ENCODE measurements at regions not wholly inside any gene's neighbourhood (a gene's known extent, or its start where the extent isn't known, plus 50 kb on each side); places are given as distances from the start of the nearest gene placed in this dataset.
"Not testable (repeated sequence)": the region's sequence is repeated elsewhere in the genome, so short reads cannot be mapped to it uniquely, and the experiment has no call there.

- H2AFZ ChIP-seq (ENCODE audit: low read depth, low read length); H3K9me3 ChIP-seq (ENCODE audit: control insufficient read depth, low read length); H4K8ac ChIP-seq (ENCODE audit: low read length); H3K79me1 ChIP-seq (replicated peaks; ENCODE audit: low read length, poor library complexity, severe bottlenecking); H2BK120ac ChIP-seq (ENCODE audit: low read depth, low read length); H2AK5ac ChIP-seq (ENCODE audit: low read length, severe bottlenecking); H2BK15ac ChIP-seq (ENCODE audit: low read depth, poor library complexity, severe bottlenecking); H3K4ac ChIP-seq (ENCODE audit: low read depth in 1 of 2, low read length in 2 of 2); DNase-seq; H3K27ac ChIP-seq (ENCODE audit: low read length, poor library complexity, severe bottlenecking); H3K36me3 ChIP-seq (ENCODE audit: control insufficient read depth in 1 of 2, insufficient read depth in 2 of 2, low read depth in 1 of 2, low read length in 2 of 2); H3K14ac ChIP-seq (ENCODE audit: low read length in 2 of 2); H3K23ac ChIP-seq (ENCODE audit: low read length in 2 of 2); H3K18ac ChIP-seq (ENCODE audit: low read depth in 1 of 2, low read length in 2 of 2); H4K91ac ChIP-seq (ENCODE audit: low read length); H3K4me2 ChIP-seq (ENCODE audit: low read length, poor library complexity, severe bottlenecking); H3K9ac ChIP-seq (ENCODE audit: low read length); H3K4me3 ChIP-seq (ENCODE audit: insufficient read depth in 1 of 2, low read depth in 1 of 2, low read length in 2 of 2); H2BK5ac ChIP-seq (ENCODE audit: low read depth, low read length, poor library complexity, severe bottlenecking): not testable (repeated sequence)
- H2BK12ac ChIP-seq (ENCODE audit: low read length in 2 of 2) = peak overlapping the region in 1 of 2 experiments; percentile 50
- H3K4me1 ChIP-seq (ENCODE audit: control insufficient read depth, insufficient read depth, low read depth, low read length) = peaks cover 70% of the 10 kb centered on the region
- H3K27me3 ChIP-seq (ENCODE audit: control insufficient read depth in 1 of 2, insufficient read depth in 1 of 2, low read length in 2 of 2) = peaks cover 0 to 34% of the 10 kb centered on the region in 2 experiments
- 94% methylated on average over 3 of the region's 7 CpGs for whole genome bisulfite sequencing
Observed at GRCh38 chr9:134550081-134550480, 91.5 kb upstream of the COL5A1 start.

DNA sequence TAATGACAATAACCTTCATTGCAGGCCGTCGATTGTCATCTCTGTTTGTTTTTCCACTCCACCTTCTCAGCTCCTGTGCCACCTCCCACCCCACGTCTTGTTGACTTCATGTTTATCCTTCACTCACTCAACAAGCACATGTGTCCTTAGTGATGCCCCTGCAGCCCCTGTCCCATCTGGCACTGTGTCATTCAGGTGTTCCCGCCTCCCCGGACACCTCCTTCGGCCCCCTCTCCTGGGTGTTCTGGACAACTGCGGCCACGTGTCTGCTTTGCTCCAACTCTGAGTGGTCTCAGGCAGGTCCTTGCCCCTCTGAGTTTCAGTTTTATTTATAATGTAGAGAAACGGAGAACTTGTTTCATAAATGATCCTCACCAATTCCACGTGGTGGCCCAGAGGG lies 91.0 kb upstream of the COL5A1 start:
- Histone ChIP-seq H3K4ac (ENCODE audit: low read depth in 1 of 2, low read length in 2 of 2) (peak overlapping the region; percentile 18 to 45), H3K27me3 (ENCODE audit: control insufficient read depth in 1 of 2, insufficient read depth in 1 of 2, low read length in 2 of 2) (peaks cover 0 to 34% of the 10 kb centered on the region in 2 experiments), H2AFZ (ENCODE audit: low read depth, low read length) (no peak overlapping the region), H3K4me3 (ENCODE audit: insufficient read depth in 1 of 2, low read depth in 1 of 2, low read length in 2 of 2) (no peak overlapping the region), H3K4me2 (ENCODE audit: low read length, poor library complexity, severe bottlenecking) (no peak overlapping the region), H2BK15ac (ENCODE audit: low read depth, poor library complexity, severe bottlenecking) (peak overlapping the region; percentile 58), H3K27ac (ENCODE audit: low read length, poor library complexity, severe bottlenecking) (no peak overlapping the region), H4K91ac (ENCODE audit: low read length) (peak overlapping the region; percentile 90), H3K18ac (ENCODE audit: low read depth in 1 of 2, low read length in 2 of 2) (peak overlapping the region; percentile 85), H2BK5ac (ENCODE audit: low read depth, low read length, poor library complexity, severe bottlenecking) (no peak overlapping the region), H3K9ac (ENCODE audit: low read length) (no peak overlapping the region), H3K4me1 (ENCODE audit: control insufficient read depth, insufficient read depth, low read depth, low read length) (peaks cover 70% of the 10 kb centered on the region), H3K9me3 (ENCODE audit: control insufficient read depth, low read length) (no peaks in the 10 kb centered on the region), H2AK5ac (ENCODE audit: low read length, severe bottlenecking) (peak overlapping the region; percentile 37), H2BK12ac (ENCODE audit: low read length in 2 of 2) (peak overlapping the region; percentile 19 to 97), H3K79me1 (replicated peaks; ENCODE audit: low read length, poor library complexity, severe bottlenecking) (no peaks in the 10 kb centered on the region), H2BK120ac (ENCODE audit: low read depth, low read length) (peak overlapping the region; percentile 95), H3K14ac (ENCODE audit: low read length in 2 of 2) (peak overlapping the region in 1 of 2 experiments; percentile 0), H3K23ac (ENCODE audit: low read length in 2 of 2) (no peak overlapping the region), H4K8ac (ENCODE audit: low read length) (no peak overlapping the region), H3K36me3 (ENCODE audit: control insufficient read depth in 1 of 2, insufficient read depth in 2 of 2, low read depth in 1 of 2, low read length in 2 of 2) (no peaks in the 10 kb centered on the region)
- WGBS = 89% methylated on average over 10 of the region's 10 CpGs
- DNase-seq = no peak

GRCh38 chr9:134551176-134551575 lies 90.4 kb upstream of the COL5A1 start:
- 94% methylated on average over 23 of the region's 23 CpGs for WGBS

GRCh38 chr9:134551644-134552348 lies 89.8 kb upstream of the COL5A1 start:
- H3K23ac ChIP-seq (ENCODE audit: low read length in 2 of 2) = no peak overlapping the region
- 6% methylated on average over 23 of the region's 24 CpGs for WGBS
- H3K4ac ChIP-seq (ENCODE audit: low read depth in 1 of 2, low read length in 2 of 2) = peak overlapping the region; percentile 18 to 45
- no peak overlapping the region for H3K9ac ChIP-seq (ENCODE audit: low read length)
- H4K8ac ChIP-seq (ENCODE audit: low read length) = peak overlapping the region; percentile 90
- H3K27me3 ChIP-seq (ENCODE audit: control insufficient read depth in 1 of 2, insufficient read depth in 1 of 2, low read length in 2 of 2) = peaks cover 0 to 34% of the 10 kb centered on the region in 2 experiments
- no peak overlapping the region for H3K14ac ChIP-seq (ENCODE audit: low read length in 2 of 2)
- H2AK5ac ChIP-seq (ENCODE audit: low read length, severe bottlenecking) = peak overlapping the region; percentile 99
- no peaks in the 10 kb centered on the region for H3K36me3 ChIP-seq (ENCODE audit: control insufficient read depth in 1 of 2, insufficient read depth in 2 of 2, low read depth in 1 of 2, low read length in 2 of 2)
- H3K4me2 ChIP-seq (ENCODE audit: low read length, poor library complexity, severe bottlenecking) = no peak overlapping the region
- H3K18ac ChIP-seq (ENCODE audit: low read depth in 1 of 2, low read length in 2 of 2) = peak overlapping the region; percentile 70 to 99
- peak overlapping the region; percentile 70 for H2BK15ac ChIP-seq (ENCODE audit: low read depth, poor library complexity, severe bottlenecking)
- H2BK5ac ChIP-seq (ENCODE audit: low read depth, low read length, poor library complexity, severe bottlenecking) = peak overlapping the region; percentile 95
- H4K91ac ChIP-seq (ENCODE audit: low read length) = peak overlapping the region; percentile 100
- no peaks in the 10 kb centered on the region for H3K79me1 ChIP-seq (replicated peaks; ENCODE audit: low read length, poor library complexity, severe bottlenecking)
- no peaks in the 10 kb centered on the region for H3K9me3 ChIP-seq (ENCODE audit: control insufficient read depth, low read length)
- H3K27ac ChIP-seq (ENCODE audit: low read length, poor library complexity, severe bottlenecking) = peak overlapping the region; percentile 91
- DNase-seq = peak; percentile 98
- H2AFZ ChIP-seq (ENCODE audit: low read depth, low read length) = no peak overlapping the region
- H3K4me1 ChIP-seq (ENCODE audit: control insufficient read depth, insufficient read depth, low read depth, low read length) = peaks cover 72% of the 10 kb centered on the region
- peak overlapping the region; percentile 91 to 98 for H2BK12ac ChIP-seq (ENCODE audit: low read length in 2 of 2)
- H3K4me3 ChIP-seq (ENCODE audit: insufficient read depth in 1 of 2, low read depth in 1 of 2, low read length in 2 of 2) = peak overlapping the region in 1 of 2 experiments; percentile 3
- H2BK120ac ChIP-seq (ENCODE audit: low read depth, low read length) = peak overlapping the region; percentile 95

More at GRCh38 chr9:134551176-134551575, 90.4 kb upstream of the COL5A1 start:
- Histone ChIP-seq H3K79me1 (replicated peaks; ENCODE audit: low read length, poor library complexity, severe bottlenecking) (no peaks in the 10 kb centered on the region), H3K27me3 (ENCODE audit: control insufficient read depth in 1 of 2, insufficient read depth in 1 of 2, low read length in 2 of 2) (peaks cover 0 to 34% of the 10 kb centered on the region in 2 experiments), H3K9me3 (ENCODE audit: control insufficient read depth, low read length) (no peaks in the 10 kb centered on the region), H3K4me1 (ENCODE audit: control insufficient read depth, insufficient read depth, low read depth, low read length) (peaks cover 71% of the 10 kb centered on the region), H3K27ac (ENCODE audit: low read length, poor library complexity, severe bottlenecking) (peak overlapping the region; percentile 69), H2AK5ac (ENCODE audit: low read length, severe bottlenecking) (peak overlapping the region; percentile 37), H3K23ac (ENCODE audit: low read length in 2 of 2) (no peak overlapping the region), H3K14ac (ENCODE audit: low read length in 2 of 2) (peak overlapping the region in 1 of 2 experiments; percentile 42), H2BK15ac (ENCODE audit: low read depth, poor library complexity, severe bottlenecking) (peak overlapping the region; percentile 71), H3K4me3 (ENCODE audit: insufficient read depth in 1 of 2, low read depth in 1 of 2, low read length in 2 of 2) (no peak overlapping the region), H4K8ac (ENCODE audit: low read length) (peak overlapping the region; percentile 10), H3K18ac (ENCODE audit: low read depth in 1 of 2, low read length in 2 of 2) (peak overlapping the region; percentile 38 to 85), H3K4me2 (ENCODE audit: low read length, poor library complexity, severe bottlenecking) (no peak overlapping the region), H3K36me3 (ENCODE audit: control insufficient read depth in 1 of 2, insufficient read depth in 2 of 2, low read depth in 1 of 2, low read length in 2 of 2) (no peaks in the 10 kb centered on the region), H2AFZ (ENCODE audit: low read depth, low read length) (no peak overlapping the region), H3K9ac (ENCODE audit: low read length) (no peak overlapping the region), H2BK12ac (ENCODE audit: low read length in 2 of 2) (peak overlapping the region; percentile 19 to 88), H4K91ac (ENCODE audit: low read length) (peak overlapping the region; percentile 84), H3K4ac (ENCODE audit: low read depth in 1 of 2, low read length in 2 of 2) (peak overlapping the region; percentile 18 to 45), H2BK5ac (ENCODE audit: low read depth, low read length, poor library complexity, severe bottlenecking) (no peak overlapping the region), H2BK120ac (ENCODE audit: low read depth, low read length) (peak overlapping the region; percentile 95)
- no peak for DNase-seq
